GM13977 (cell line): ENCODE measurements at regions not wholly inside any gene's neighbourhood (a gene's known extent, or its start where the extent isn't known, plus 50 kb on each side); places are given as distances from the start of the nearest gene placed in this dataset.

Experiments
- DNase-seq: peaks from one replicate; pipeline ENCODE4 v3.0.0; 2012; ENCODE audit warnings: low spot score
- CTCF ChIP-seq: IDR thresholded peaks from 2 replicates; pipeline ENCODE4 v1.5.1; 2012; ENCODE audit warnings: mild to moderate bottlenecking, control low read depth; ENCODE audit not compliant: insufficient read depth; ENCODE audit errors: extremely low read depth, missing control alignments
- in situ Hi-C: fragments of 300-500 bp; cut with MboI; formaldehyde crosslinking; loops from one replicate; pipeline ENCODE4 v1.12.0; 2022; ENCODE audit warnings: low sequenced_read_pairs, low pct_unique_long_range_greater_than_20kb, mixed read lengths, inconsistent platforms; ENCODE audit not compliant: unreplicated experiment

- in situ Hi-C loops: no loop called here
Observed at GRCh38 chr9:79812099-79812498, 240.3 kb downstream of the TLE4 start.

GRCh38 chr9:79809931-79810330 is 238.2 kb downstream of the TLE4 start:
- no peak for DNase-seq
- in situ Hi-C loops: no loop called here
- TF ChIP-seq CTCF: no peak

More at GRCh38 chr9:79812099-79812498, 240.3 kb downstream of the TLE4 start:
- no peak for DNase-seq
- TF ChIP-seq CTCF: no peak

DNA sequence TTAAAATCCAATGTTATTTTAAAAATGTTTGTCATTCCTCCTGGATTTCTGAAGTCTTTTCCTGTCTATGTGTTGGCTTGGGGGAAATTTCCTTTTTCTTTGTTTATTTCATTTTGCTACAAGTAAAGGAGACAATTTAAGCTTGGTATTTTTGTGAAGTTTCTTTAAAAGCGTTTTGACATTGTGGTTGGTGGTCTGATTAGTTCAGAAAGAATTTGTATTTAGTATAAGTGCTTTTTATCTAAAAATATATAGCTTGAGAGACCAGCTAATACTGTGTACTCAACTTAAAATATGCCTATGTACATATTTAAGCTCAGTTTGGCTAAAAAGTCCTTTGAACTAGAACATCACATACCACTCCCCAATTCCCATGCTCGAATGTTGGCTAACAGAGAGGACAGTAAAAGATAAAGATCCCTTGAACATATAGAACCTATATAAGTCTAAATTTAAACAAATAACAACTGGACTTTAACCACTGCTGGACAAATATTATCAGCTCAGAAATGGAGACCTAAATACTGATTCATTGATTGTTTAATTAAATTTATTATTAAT is 237.6 kb downstream of the TLE4 start:
- no peak for DNase-seq
- TF ChIP-seq CTCF: no peak
- in situ Hi-C loops: no loop called here

GRCh38 chr9:79807971-79808370 is 236.2 kb downstream of the TLE4 start:
- no peak for TF ChIP-seq CTCF
- DNase-seq: no peak
- in situ Hi-C loops: no loop called here

DNA sequence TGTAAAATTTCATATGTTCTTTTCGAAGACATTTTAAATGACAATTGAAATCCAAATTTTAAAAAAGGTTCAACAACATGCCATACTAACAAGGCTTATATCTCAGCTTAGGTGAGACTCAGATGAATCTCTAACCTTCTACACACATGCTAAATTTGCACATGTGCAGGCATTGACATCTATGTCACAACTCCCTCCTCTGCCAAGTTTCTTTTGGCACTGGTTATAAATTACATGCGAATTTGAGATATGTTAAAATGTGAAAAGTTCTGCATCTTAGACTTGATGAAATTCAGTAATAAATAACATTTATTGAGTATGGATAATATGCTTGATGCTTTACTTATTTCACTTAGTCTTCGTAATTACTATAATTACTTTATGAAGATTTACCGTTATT is 234.3 kb downstream of the TLE4 start:
- in situ Hi-C loops: no loop called here
- no peak for DNase-seq
- no peak for TF ChIP-seq CTCF

- in situ Hi-C loops: no loop called here
- no peak for DNase-seq
- no peak for TF ChIP-seq CTCF
Observed at GRCh38 chr9:79801459-79801858, 229.7 kb downstream of the TLE4 start.

DNA sequence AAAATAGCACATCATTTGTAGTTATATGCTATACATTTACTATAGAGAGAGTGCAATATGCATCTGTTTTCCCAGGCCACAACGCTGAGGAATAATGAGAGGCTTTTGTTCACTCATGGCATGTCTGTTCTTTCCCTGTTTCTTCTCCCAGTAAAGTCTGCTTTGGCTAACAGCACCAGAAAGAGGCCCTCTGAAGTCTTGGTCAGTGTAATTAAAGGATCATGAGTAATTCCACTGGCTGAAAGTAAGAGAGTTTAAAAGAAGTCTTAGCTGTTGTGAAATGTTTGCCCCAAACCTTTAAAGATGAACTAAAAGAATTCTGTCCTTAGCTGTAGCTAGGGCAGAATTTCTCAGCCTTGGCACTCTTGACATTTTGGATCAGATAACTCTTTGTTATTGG is 228.8 kb downstream of the TLE4 start:
- DNase-seq: no peak
- TF ChIP-seq CTCF: no peak
- in situ Hi-C loops: no loop called here
